ENCODE measurements at regions not wholly inside any gene's neighbourhood (a gene's known extent, or its start where the extent isn't known, plus 50 kb on each side); places are given as distances from the start of the nearest gene placed in this dataset.

GRCh38 chr4:187577941-187578480 is 417.6 kb upstream of the ZFP42 start:
- H3K27me3 ChIP-seq (ENCODE audit: control insufficient read depth in 1 of 2, insufficient read depth in 2 of 2, low read length in 2 of 2): no peaks in the 10 kb centered on the region
- no peak overlapping the region for H3K27ac ChIP-seq (ENCODE audit: low read depth, low read length)
- no peak overlapping the region for H3K9ac ChIP-seq (ENCODE audit: low read depth in 1 of 2, low read length in 2 of 2)
- no peaks in the 10 kb centered on the region for H3K36me3 ChIP-seq (ENCODE audit: control insufficient read depth in 1 of 2, insufficient read depth in 2 of 2, low read length in 2 of 2)
- H3K9me3 ChIP-seq (ENCODE audit: control insufficient read depth in 1 of 2, low read length in 2 of 2): no peaks in the 10 kb centered on the region
- H3K4me3 ChIP-seq (ENCODE audit: low read depth in 1 of 2, low read length in 2 of 2): no peak overlapping the region
- no peaks in the 10 kb centered on the region for H3K4me1 ChIP-seq (ENCODE audit: control insufficient read depth in 1 of 2, insufficient read depth in 2 of 2, low read length in 2 of 2)

- Histone ChIP-seq H3K27me3 (ENCODE audit: control insufficient read depth in 1 of 2, insufficient read depth in 2 of 2, low read length in 2 of 2) (no peaks in the 10 kb centered on the region), H3K4me3 (ENCODE audit: low read depth in 1 of 2, low read length in 2 of 2) (no peak overlapping the region), H3K4me1 (ENCODE audit: control insufficient read depth in 1 of 2, insufficient read depth in 2 of 2, low read length in 2 of 2) (no peaks in the 10 kb centered on the region), H3K27ac (ENCODE audit: low read depth, low read length) (no peak overlapping the region), H3K9ac (ENCODE audit: low read depth in 1 of 2, low read length in 2 of 2) (no peak overlapping the region), H3K36me3 (ENCODE audit: control insufficient read depth in 1 of 2, insufficient read depth in 2 of 2, low read length in 2 of 2) (no peaks in the 10 kb centered on the region), H3K9me3 (ENCODE audit: control insufficient read depth in 1 of 2, low read length in 2 of 2) (no peaks in the 10 kb centered on the region)
These were observed 408.7 kb upstream of the ZFP42 start for GRCh38 chr4:187586892-187587291.

- Histone ChIP-seq H3K36me3 (ENCODE audit: control insufficient read depth in 1 of 2, insufficient read depth in 2 of 2, low read length in 2 of 2) (no peaks in the 10 kb centered on the region), H3K27me3 (ENCODE audit: control insufficient read depth in 1 of 2, insufficient read depth in 2 of 2, low read length in 2 of 2) (no peaks in the 10 kb centered on the region), H3K27ac (ENCODE audit: low read depth, low read length) (no peak overlapping the region), H3K4me1 (ENCODE audit: control insufficient read depth in 1 of 2, insufficient read depth in 2 of 2, low read length in 2 of 2) (no peaks in the 10 kb centered on the region), H3K9me3 (ENCODE audit: control insufficient read depth in 1 of 2, low read length in 2 of 2) (no peaks in the 10 kb centered on the region), H3K9ac (ENCODE audit: low read depth in 1 of 2, low read length in 2 of 2) (no peak overlapping the region), H3K4me3 (ENCODE audit: low read depth in 1 of 2, low read length in 2 of 2) (no peak overlapping the region)
These were observed 397.4 kb upstream of the ZFP42 start for GRCh38 chr4:187598196-187598595.

- Histone ChIP-seq H3K4me3 (ENCODE audit: low read depth in 1 of 2, low read length in 2 of 2) (no peak overlapping the region), H3K27ac (ENCODE audit: low read depth, low read length) (no peak overlapping the region)
These were observed 393.1 kb upstream of the ZFP42 start for GRCh38 chr4:187602339-187603092.

GRCh38 chr4:187603093-187604025 is 392.2 kb upstream of the ZFP42 start:
- no peak overlapping the region for H3K4me3 ChIP-seq (ENCODE audit: low read depth in 1 of 2, low read length in 2 of 2)
- H3K27me3 ChIP-seq (ENCODE audit: control insufficient read depth in 1 of 2, insufficient read depth in 2 of 2, low read length in 2 of 2): no peaks in the 10 kb centered on the region
- no peaks in the 10 kb centered on the region for H3K9me3 ChIP-seq (ENCODE audit: control insufficient read depth in 1 of 2, low read length in 2 of 2)
- no peaks in the 10 kb centered on the region for H3K36me3 ChIP-seq (ENCODE audit: control insufficient read depth in 1 of 2, insufficient read depth in 2 of 2, low read length in 2 of 2)
- no peak overlapping the region for H3K9ac ChIP-seq (ENCODE audit: low read depth in 1 of 2, low read length in 2 of 2)
- no peaks in the 10 kb centered on the region for H3K4me1 ChIP-seq (ENCODE audit: control insufficient read depth in 1 of 2, insufficient read depth in 2 of 2, low read length in 2 of 2)
- H3K27ac ChIP-seq (ENCODE audit: low read depth, low read length): no peak overlapping the region

More at GRCh38 chr4:187602339-187603092, 393.1 kb upstream of the ZFP42 start:
- H3K36me3 ChIP-seq (ENCODE audit: control insufficient read depth in 1 of 2, insufficient read depth in 2 of 2, low read length in 2 of 2): no peaks in the 10 kb centered on the region
- H3K4me1 ChIP-seq (ENCODE audit: control insufficient read depth in 1 of 2, insufficient read depth in 2 of 2, low read length in 2 of 2): no peaks in the 10 kb centered on the region
- H3K9ac ChIP-seq (ENCODE audit: low read depth in 1 of 2, low read length in 2 of 2): no peak overlapping the region
- H3K9me3 ChIP-seq (ENCODE audit: control insufficient read depth in 1 of 2, low read length in 2 of 2): no peaks in the 10 kb centered on the region
- H3K27me3 ChIP-seq (ENCODE audit: control insufficient read depth in 1 of 2, insufficient read depth in 2 of 2, low read length in 2 of 2): no peaks in the 10 kb centered on the region

GRCh38 chr4:187604984-187605383 is 390.6 kb upstream of the ZFP42 start:
- H3K27ac ChIP-seq (ENCODE audit: low read depth, low read length): no peak overlapping the region
- no peaks in the 10 kb centered on the region for H3K4me1 ChIP-seq (ENCODE audit: control insufficient read depth in 1 of 2, insufficient read depth in 2 of 2, low read length in 2 of 2)
- no peaks in the 10 kb centered on the region for H3K9me3 ChIP-seq (ENCODE audit: control insufficient read depth in 1 of 2, low read length in 2 of 2)
- no peak overlapping the region for H3K4me3 ChIP-seq (ENCODE audit: low read depth in 1 of 2, low read length in 2 of 2)
- H3K36me3 ChIP-seq (ENCODE audit: control insufficient read depth in 1 of 2, insufficient read depth in 2 of 2, low read length in 2 of 2): no peaks in the 10 kb centered on the region
- no peaks in the 10 kb centered on the region for H3K27me3 ChIP-seq (ENCODE audit: control insufficient read depth in 1 of 2, insufficient read depth in 2 of 2, low read length in 2 of 2)
- H3K9ac ChIP-seq (ENCODE audit: low read depth in 1 of 2, low read length in 2 of 2): no peak overlapping the region

GRCh38 chr4:187606581-187606980 is 389.0 kb upstream of the ZFP42 start:
- Histone ChIP-seq H3K9ac (ENCODE audit: low read depth in 1 of 2, low read length in 2 of 2) (no peak overlapping the region), H3K27me3 (ENCODE audit: control insufficient read depth in 1 of 2, insufficient read depth in 2 of 2, low read length in 2 of 2) (no peaks in the 10 kb centered on the region), H3K9me3 (ENCODE audit: control insufficient read depth in 1 of 2, low read length in 2 of 2) (no peaks in the 10 kb centered on the region), H3K27ac (ENCODE audit: low read depth, low read length) (no peak overlapping the region), H3K4me3 (ENCODE audit: low read depth in 1 of 2, low read length in 2 of 2) (no peak overlapping the region), H3K4me1 (ENCODE audit: control insufficient read depth in 1 of 2, insufficient read depth in 2 of 2, low read length in 2 of 2) (no peaks in the 10 kb centered on the region), H3K36me3 (ENCODE audit: control insufficient read depth in 1 of 2, insufficient read depth in 2 of 2, low read length in 2 of 2) (no peaks in the 10 kb centered on the region)

- H3K27me3 ChIP-seq (ENCODE audit: control insufficient read depth in 1 of 2, insufficient read depth in 2 of 2, low read length in 2 of 2): no peaks in the 10 kb centered on the region
- H3K9me3 ChIP-seq (ENCODE audit: control insufficient read depth in 1 of 2, low read length in 2 of 2): no peaks in the 10 kb centered on the region
- H3K4me3 ChIP-seq (ENCODE audit: low read depth in 1 of 2, low read length in 2 of 2): no peak overlapping the region
- H3K27ac ChIP-seq (ENCODE audit: low read depth, low read length): no peak overlapping the region
- no peaks in the 10 kb centered on the region for H3K4me1 ChIP-seq (ENCODE audit: control insufficient read depth in 1 of 2, insufficient read depth in 2 of 2, low read length in 2 of 2)
- H3K36me3 ChIP-seq (ENCODE audit: control insufficient read depth in 1 of 2, insufficient read depth in 2 of 2, low read length in 2 of 2): no peaks in the 10 kb centered on the region
- no peak overlapping the region for H3K9ac ChIP-seq (ENCODE audit: low read depth in 1 of 2, low read length in 2 of 2)
These were observed 387.6 kb upstream of the ZFP42 start for GRCh38 chr4:187608001-187608421.

- Histone ChIP-seq H3K9me3 (ENCODE audit: control insufficient read depth in 1 of 2, low read length in 2 of 2) (no peaks in the 10 kb centered on the region), H3K4me3 (ENCODE audit: low read depth in 1 of 2, low read length in 2 of 2) (no peak overlapping the region), H3K27ac (ENCODE audit: low read depth, low read length) (no peak overlapping the region), H3K9ac (ENCODE audit: low read depth in 1 of 2, low read length in 2 of 2) (no peak overlapping the region), H3K27me3 (ENCODE audit: control insufficient read depth in 1 of 2, insufficient read depth in 2 of 2, low read length in 2 of 2) (no peaks in the 10 kb centered on the region), H3K36me3 (ENCODE audit: control insufficient read depth in 1 of 2, insufficient read depth in 2 of 2, low read length in 2 of 2) (no peaks in the 10 kb centered on the region), H3K4me1 (ENCODE audit: control insufficient read depth in 1 of 2, insufficient read depth in 2 of 2, low read length in 2 of 2) (no peaks in the 10 kb centered on the region)
These were observed 383.3 kb upstream of the ZFP42 start for GRCh38 chr4:187612301-187612700.

Measured in duodenal mucosa (tissue), 2 donors.